ENCODE measurements at regions not wholly inside any gene's neighbourhood (a gene's known extent, or its start where the extent isn't known, plus 50 kb on each side); places are given as distances from the start of the nearest gene placed in this dataset.

- no peaks in the 10 kb centered on the region for H3K27me3 ChIP-seq
- TF ChIP-seq POLR2A (IDR thresholded peaks at IDR 0.05) (no peak), EP300 (IDR thresholded peaks at IDR 0.05) (no peak), CTCF (IDR thresholded peaks at IDR 0.05) (no peak)
- no peaks in the 10 kb centered on the region for H3K4me1 ChIP-seq
- H3K4me3 ChIP-seq = no peak overlapping the region
- H3K9me3 ChIP-seq = no peaks in the 10 kb centered on the region
- no peak overlapping the region for H3K27ac ChIP-seq
- WGBS, 2 donors = 73 to 80% methylated on average over 2 of the region's 2 CpGs
- no peaks in the 10 kb centered on the region for H3K36me3 ChIP-seq
- no peak for DNase-seq (ENCODE audit: low spot score in 2 of 2)
These were observed 786.0 kb upstream of the GRM7 start for GRCh38 chr3:6074952-6075351.

GRCh38 chr3:6078436-6078835 lies 782.5 kb upstream of the GRM7 start:
- no peak overlapping the region for H3K4me3 ChIP-seq
- WGBS, 2 donors = 36 to 38% methylated on average over 4 of the region's 4 CpGs
- no peak for TF ChIP-seq CTCF (IDR thresholded peaks at IDR 0.05)
- TF ChIP-seq POLR2A (IDR thresholded peaks at IDR 0.05) = no peak
- no peaks in the 10 kb centered on the region for H3K27me3 ChIP-seq
- H3K9me3 ChIP-seq = no peaks in the 10 kb centered on the region
- no peak for DNase-seq (ENCODE audit: low spot score in 2 of 2)
- H3K27ac ChIP-seq = no peak overlapping the region
- no peaks in the 10 kb centered on the region for H3K4me1 ChIP-seq
- no peaks in the 10 kb centered on the region for H3K36me3 ChIP-seq

- Histone ChIP-seq H3K9me3 (no peaks in the 10 kb centered on the region), H3K4me3 (no peak overlapping the region), H3K27ac (no peak overlapping the region), H3K36me3 (no peaks in the 10 kb centered on the region), H3K4me1 (no peaks in the 10 kb centered on the region), H3K27me3 (no peaks in the 10 kb centered on the region)
- 55 to 58% methylated on average over 4 of the region's 4 CpGs for WGBS, 2 donors
- no peak for TF ChIP-seq POLR2A (IDR thresholded peaks at IDR 0.05)
- TF ChIP-seq EP300 (IDR thresholded peaks at IDR 0.05) = no peak
- TF ChIP-seq CTCF (IDR thresholded peaks at IDR 0.05) = no peak
- no peak for DNase-seq (ENCODE audit: low spot score in 2 of 2)
These were observed 781.9 kb upstream of the GRM7 start for GRCh38 chr3:6079011-6079410.

GRCh38 chr3:6079561-6080179 lies 781.2 kb upstream of the GRM7 start:
- H3K4me1 ChIP-seq = no peaks in the 10 kb centered on the region
- TF ChIP-seq POLR2A (IDR thresholded peaks at IDR 0.05) = no peak
- no peak overlapping the region for H3K4me3 ChIP-seq
- H3K27me3 ChIP-seq = no peaks in the 10 kb centered on the region
- no peaks in the 10 kb centered on the region for H3K9me3 ChIP-seq
- no peak overlapping the region for H3K27ac ChIP-seq
- 31% methylated on average over 6 of the region's 6 CpGs for WGBS, 2 donors
- no peaks in the 10 kb centered on the region for H3K36me3 ChIP-seq
- no peak for DNase-seq (ENCODE audit: low spot score in 2 of 2)

GRCh38 chr3:6088433-6088832 lies 772.5 kb upstream of the GRM7 start:
- WGBS, 2 donors = 65 to 74% methylated on average over 2 of the region's 2 CpGs

More at GRCh38 chr3:6088433-6088832, 772.5 kb upstream of the GRM7 start:
- Histone ChIP-seq H3K36me3 (no peaks in the 10 kb centered on the region), H3K27ac (no peak overlapping the region), H3K9me3 (no peaks in the 10 kb centered on the region), H3K4me3 (no peak overlapping the region), H3K27me3 (no peaks in the 10 kb centered on the region), H3K4me1 (peaks cover 0 to 5% (median 0%) of the 10 kb centered on the region in 4 donors)
- TF ChIP-seq CTCF (IDR thresholded peaks at IDR 0.05) (no peak), POLR2A (IDR thresholded peaks at IDR 0.05) (no peak), EP300 (IDR thresholded peaks at IDR 0.05) (no peak)
- DNase-seq (ENCODE audit: low spot score in 2 of 2) = no peak
